Stimulated activated CD8-positive, alpha-beta memory T cell treated with anti-CD3 and anti-CD28 coated beads, Interleukin-12 subunit alpha, Interleukin-12 subunit beta, amount 100 ng/mL, for 24 hours (primary cell): ENCODE measurements at regions not wholly inside any gene's neighbourhood (a gene's known extent, or its start where the extent isn't known, plus 50 kb on each side); places are given as distances from the start of the nearest gene placed in this dataset.
"Not testable (repeated sequence)": the region's sequence is repeated elsewhere in the genome, so short reads cannot be mapped to it uniquely, and the experiment has no call there.

ENCODE experiments used
- DNase-seq: peaks from one replicate; pipeline ENCODE4 v3.0.0-alpha.2; 2020; ENCODE audit errors: extremely low read depth

GRCh38 chrX:66912417-66912816 is 273.5 kb upstream of the EDA2R start:
- no peak for DNase-seq

- DNase-seq = no peak
These were observed 263.2 kb upstream of the EDA2R start for GRCh38 chrX:66902081-66902480.

GRCh38 chrX:66900886-66901285 is 262.0 kb upstream of the EDA2R start:
- no peak for DNase-seq

GRCh38 chrX:66892004-66892403 is 253.1 kb upstream of the EDA2R start:
- no peak for DNase-seq

- DNase-seq = no peak
These were observed 250.5 kb upstream of the EDA2R start for GRCh38 chrX:66889418-66889817.

- DNase-seq = no peak
These were observed 243.2 kb upstream of the EDA2R start for GRCh38 chrX:66882101-66882500.

- no peak for DNase-seq
These were observed 237.9 kb upstream of the EDA2R start for GRCh38 chrX:66876776-66877175.

GRCh38 chrX:66872771-66873170 is 233.9 kb upstream of the EDA2R start:
- no peak for DNase-seq

- DNase-seq = no peak
These were observed 224.8 kb upstream of the EDA2R start for GRCh38 chrX:66863721-66864120.

- no peak for DNase-seq
These were observed 194.5 kb upstream of the EDA2R start for GRCh38 chrX:66833426-66833825.

- DNase-seq = no peak
These were observed 176.3 kb upstream of the EDA2R start for GRCh38 chrX:66815227-66815626.

GRCh38 chrX:66794514-66794913 is 155.6 kb upstream of the EDA2R start:
- DNase-seq = not testable (repeated sequence)

GRCh38 chrX:66766318-66766717 is 127.4 kb upstream of the EDA2R start:
- no peak for DNase-seq

- no peak for DNase-seq
These were observed 121.8 kb upstream of the EDA2R start for GRCh38 chrX:66760651-66761050.

GRCh38 chrX:66756717-66757116 is 117.8 kb upstream of the EDA2R start:
- no peak for DNase-seq

- no peak for DNase-seq
These were observed 112.4 kb upstream of the EDA2R start for GRCh38 chrX:66751136-66751782.

- DNase-seq = not testable (repeated sequence)
These were observed 105.6 kb upstream of the EDA2R start for GRCh38 chrX:66744519-66744918.

- DNase-seq = no peak
These were observed 92.5 kb upstream of the EDA2R start for GRCh38 chrX:66731398-66731797.

GRCh38 chrX:66728818-66729271 is 90.0 kb upstream of the EDA2R start:
- peak; percentile 3 for DNase-seq

GRCh38 chrX:66717926-66718325 is 79.0 kb upstream of the EDA2R start:
- DNase-seq = no peak

GRCh38 chrX:66698273-66699204 is 59.7 kb upstream of the EDA2R start:
- no peak for DNase-seq

- DNase-seq = not testable (repeated sequence)
These were observed 53.6 kb upstream of the EDA2R start for GRCh38 chrX:66692512-66692911.
